Kasumi-1 (cell line): ENCODE measurements at regions not wholly inside any gene's neighbourhood (a gene's known extent, or its start where the extent isn't known, plus 50 kb on each side); places are given as distances from the start of the nearest gene placed in this dataset.
"Not testable (repeated sequence)": the region's sequence is repeated elsewhere in the genome, so short reads cannot be mapped to it uniquely, and the experiment has no call there.

Experiments used
- DNase-seq, 2 experiments: peaks; one replicate each; lab custom pipeline; 2025; lab: John Stamatoyannopoulos, UW

DNA sequence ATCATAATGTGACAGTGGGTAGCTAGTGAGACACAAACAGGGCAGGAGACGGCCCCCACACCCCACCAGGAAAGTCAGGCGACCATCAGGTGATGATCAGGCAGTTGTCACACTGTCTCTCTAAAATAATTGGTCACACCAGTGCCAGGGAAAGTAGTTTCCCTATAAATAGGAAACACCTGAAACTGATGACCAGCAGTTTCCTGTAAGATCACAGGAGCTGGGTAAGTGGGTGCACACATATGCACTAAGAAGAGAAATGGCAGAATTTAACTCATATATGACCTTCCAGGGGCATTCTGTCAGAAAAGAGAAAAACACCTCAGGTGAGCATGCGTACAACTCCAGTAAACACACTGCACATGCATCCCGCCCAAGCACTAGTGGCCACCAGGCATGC lies 620.5 kb upstream of the GHITM start:
- no peak for DNase-seq

DNA sequence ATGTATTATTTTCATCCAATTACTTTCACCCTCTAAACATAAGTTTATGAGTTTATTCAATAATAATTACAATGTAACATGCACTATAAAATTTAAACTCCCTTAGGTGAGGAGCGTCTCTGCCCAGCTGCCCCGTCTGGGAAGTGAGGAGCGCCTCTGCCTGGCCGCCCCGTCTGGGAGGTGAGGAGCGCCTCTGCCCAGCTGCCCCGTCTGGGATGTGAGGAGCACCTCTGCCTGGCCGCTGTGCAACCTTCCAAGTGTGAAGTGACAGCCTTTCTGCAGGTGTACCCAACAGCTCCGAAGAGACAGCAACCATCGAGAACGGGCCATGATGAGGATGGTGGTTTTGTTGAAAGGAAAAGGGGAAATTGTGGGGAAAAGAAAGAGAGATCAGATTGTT lies 618.9 kb upstream of the GHITM start:
- DNase-seq: not testable (repeated sequence)

DNA sequence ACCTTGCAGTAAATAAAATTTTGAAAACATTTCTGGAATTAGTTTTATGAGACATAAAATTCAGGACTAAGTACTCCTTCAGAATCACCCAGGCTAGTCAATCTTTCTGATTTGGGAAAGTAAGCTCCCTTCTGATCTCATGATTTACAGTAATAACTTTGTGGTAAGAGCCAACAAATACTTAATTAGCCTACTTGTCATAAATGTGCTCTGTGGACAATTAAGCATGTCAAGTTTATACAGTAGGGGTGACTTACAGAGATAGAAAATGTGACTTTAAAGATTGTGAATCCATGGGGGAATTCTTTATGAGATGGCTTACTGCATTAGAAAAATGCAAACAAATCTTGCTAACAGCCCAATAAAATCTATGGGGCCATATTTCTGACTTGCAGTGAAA lies 616.9 kb upstream of the GHITM start:
- no peak for DNase-seq

DNA sequence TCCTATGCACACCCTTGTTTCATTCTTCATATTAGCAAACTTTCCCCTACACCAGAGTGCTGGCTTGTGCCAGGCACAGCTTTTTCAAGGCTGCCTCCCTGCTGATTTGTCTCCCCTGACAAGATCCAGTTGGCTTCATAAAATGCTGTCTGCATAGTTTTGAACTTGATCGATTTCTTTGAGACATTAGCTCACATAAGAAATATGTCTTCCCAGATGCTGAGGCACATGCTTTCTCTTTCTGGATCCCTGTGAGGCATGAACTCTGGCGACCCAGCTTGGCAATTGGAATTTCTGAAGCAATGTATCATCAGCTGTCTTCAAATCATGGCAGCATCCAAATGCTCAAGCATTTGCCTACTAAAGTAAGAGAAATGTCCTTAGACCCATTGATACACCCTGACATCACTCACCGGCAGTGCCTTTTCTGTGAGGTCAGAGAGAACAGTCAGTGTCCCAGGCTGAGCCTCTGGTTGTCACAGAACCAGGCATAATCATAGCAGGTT lies 616.4 kb upstream of the GHITM start:
- DNase-seq: no peak

DNA sequence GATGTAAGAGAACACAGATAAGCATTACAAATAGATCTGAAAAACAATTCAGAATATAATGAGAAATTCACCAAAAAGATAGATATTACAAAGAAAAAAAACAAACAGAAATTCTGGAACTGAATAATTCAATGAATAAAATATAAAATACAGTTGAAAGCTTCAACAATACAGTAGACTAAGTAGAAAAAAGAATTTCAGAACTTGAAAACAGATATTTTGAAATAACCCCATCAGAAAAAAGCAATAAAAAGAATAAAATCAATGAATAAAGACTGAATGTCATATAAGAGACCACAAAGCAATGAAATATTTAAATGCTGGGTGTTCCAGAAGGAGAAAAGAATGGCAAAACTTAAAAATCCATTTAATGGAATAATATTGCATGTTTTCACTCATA lies 611.4 kb upstream of the GHITM start:
- DNase-seq: no peak

DNA sequence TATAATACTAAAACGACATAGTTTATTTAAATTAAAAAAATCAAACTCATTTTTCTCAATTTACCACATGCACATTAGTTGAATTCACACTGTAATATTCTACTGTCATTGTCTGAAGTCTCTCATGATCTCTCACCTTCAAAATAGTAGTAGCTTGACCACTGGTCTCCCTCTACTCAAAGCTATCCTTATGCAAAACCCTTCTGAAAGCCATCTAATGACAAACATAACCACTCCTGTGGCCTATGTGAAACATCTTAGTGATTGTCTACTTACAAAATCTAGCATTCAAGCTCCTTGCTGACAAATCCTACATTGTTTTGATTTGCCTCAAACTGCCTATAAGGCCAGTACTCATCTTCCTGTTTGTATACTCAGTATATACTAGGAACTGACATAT lies 606.0 kb upstream of the GHITM start:
- no peak for DNase-seq

DNA sequence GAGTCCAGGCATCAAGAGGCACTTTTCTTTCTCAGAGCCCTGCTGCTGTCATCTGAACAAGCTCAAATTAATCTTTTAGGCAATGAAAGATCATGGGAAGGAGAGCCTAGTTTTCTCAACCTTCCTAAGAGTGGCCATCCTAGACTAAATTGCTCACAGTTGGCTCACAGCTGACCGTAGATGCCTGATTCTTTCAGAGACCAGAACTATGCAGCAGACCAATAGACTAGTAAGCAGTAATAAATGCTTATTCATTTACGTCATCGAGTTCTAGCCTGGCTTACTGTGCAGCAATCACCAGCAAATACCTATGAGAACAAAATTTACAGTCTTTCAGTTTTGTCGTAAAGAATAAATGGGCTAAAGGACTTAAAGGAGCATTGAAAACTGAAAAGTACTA lies 602.9 kb upstream of the GHITM start:
- no peak for DNase-seq

DNA sequence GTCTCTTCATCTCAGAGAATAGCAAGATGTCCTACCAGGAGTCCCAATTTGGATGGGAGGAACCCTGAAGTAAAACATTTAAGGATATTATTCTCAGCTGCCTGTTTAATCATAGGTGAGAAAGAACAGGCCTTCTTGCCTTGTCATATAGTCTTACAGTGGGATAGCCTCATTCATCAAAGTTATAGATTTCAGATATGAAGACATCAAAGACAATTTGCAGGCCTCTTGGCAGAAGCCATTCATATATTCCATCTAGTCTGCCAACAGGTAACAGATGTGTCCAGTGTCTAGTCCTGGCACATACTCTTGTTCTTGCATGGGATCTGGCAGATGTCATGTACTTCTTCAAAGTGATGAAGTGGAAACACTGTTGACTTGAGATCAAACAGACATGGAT lies 601.3 kb upstream of the GHITM start:
- DNase-seq: no peak

DNA sequence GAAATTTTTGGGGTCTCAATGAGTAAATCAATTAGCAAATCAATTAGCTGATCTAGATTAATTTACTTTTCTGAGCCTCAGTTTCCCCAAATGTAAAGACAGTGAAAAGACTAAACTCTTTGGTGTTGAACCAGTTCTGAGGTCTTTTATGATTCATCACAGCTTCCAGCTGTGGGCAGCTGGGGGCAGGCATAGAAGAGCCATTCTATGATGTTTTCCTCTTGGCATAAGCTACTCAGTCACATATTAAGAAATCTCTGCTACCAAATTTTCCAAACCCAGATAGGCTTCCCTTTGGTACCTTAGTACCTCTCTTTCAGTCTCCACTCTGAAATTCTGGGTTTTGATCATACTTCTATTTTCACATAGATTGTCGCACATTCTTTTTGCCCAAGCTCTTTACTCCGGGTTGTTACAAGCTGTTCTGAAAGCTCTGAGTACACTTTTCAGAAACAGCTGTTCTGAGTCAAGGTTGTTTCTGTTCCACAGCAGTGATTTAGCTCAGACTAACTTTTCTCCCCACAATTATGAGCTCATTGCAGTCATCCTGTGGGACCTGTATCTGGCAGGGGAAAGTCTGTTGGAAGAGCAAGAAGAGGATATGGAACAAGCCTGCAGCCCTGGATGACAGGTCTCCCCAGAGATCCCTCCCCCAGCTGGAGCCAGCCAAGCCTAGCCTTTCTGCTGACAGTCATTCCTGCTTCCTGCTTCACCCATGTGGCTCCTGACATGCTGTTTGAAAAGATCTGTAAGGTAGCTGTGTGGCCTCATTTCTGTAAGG lies 599.6 kb upstream of the GHITM start:
- no peak for DNase-seq

DNA sequence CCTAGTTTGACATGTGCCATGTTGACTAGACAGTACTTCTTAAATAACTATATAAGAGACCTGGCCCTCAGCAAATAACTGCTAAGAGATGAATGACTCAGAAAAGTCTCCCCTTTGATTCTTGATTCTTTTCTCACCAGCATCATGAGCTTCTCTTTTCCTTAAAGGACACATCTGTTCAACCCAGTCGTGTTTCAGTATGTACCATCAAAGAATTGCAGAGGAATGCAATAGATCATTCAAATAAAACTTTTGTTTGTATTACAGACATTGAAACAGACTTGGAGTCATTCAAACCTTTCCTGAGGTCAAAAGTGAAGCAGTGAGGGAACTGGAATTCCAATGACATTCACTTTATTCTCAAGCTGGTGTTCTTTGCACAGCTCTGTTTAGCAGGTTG lies 598.3 kb upstream of the GHITM start:
- DNase-seq: no peak

DNA sequence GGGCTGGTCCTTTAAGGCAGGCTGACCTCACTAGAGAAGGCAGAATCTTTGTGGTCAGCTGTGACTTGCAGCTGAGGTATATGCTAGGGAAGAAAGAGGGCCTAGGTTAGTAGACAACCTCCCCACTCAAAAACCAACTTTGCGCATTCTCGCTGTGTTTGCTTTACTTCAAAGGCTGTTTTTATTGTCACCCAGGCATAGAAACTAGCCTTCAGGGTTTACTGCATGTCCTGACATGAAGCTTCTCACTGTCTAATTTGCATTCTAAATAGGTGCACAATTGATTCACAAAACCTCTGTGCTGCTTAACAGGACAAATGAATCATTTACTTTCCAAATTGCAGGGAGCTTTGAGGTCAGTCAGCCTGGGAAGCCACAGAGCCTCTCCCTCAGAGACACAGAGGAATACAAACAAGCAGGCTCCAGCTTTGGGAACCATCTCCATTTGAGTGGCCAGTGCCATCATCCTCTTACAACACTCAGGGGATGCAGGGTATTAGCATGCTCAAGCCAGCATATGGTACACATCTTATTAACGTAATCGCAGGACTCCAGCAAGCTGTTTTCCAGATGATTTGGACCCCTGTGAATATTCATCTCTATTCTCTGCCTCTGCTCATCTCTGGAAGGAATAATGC lies 596.4 kb upstream of the GHITM start:
- no peak for DNase-seq

DNA sequence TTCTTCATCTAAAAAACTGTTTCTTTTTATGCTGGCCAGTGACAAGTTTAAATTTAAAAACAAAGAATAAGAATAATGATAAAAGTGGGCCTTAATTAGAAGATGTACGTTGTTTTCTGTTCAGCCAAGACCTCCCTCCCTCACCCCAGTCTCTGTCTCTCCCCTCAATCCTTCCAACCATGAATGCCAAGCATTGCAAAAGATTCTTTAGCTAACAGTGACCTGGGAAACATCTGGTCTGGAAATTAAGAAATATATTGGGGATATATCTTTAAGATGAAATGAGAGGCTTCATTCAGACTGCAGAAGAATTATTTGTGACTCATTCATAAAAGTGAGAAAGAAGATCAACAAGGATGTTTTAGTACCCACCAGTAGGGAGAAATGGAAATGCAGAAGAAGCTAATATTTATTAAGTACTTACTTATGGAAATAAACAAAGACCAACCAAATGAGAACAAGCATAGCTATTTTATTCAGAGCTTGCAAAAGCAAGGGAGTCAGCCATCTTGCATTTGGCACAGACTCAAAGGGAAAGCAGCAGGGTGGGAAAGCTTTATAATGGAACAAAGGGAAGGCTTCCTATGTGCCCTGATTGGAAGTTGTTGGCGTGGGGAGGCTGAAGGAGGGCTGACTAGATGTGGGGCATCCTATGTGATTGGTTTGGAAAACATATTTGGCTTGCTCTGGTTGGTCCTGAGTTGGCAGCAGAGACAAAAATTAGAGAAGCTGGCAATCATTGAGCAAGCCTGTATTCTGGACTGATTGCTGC lies 595.4 kb upstream of the GHITM start:
- DNase-seq: no peak

DNA sequence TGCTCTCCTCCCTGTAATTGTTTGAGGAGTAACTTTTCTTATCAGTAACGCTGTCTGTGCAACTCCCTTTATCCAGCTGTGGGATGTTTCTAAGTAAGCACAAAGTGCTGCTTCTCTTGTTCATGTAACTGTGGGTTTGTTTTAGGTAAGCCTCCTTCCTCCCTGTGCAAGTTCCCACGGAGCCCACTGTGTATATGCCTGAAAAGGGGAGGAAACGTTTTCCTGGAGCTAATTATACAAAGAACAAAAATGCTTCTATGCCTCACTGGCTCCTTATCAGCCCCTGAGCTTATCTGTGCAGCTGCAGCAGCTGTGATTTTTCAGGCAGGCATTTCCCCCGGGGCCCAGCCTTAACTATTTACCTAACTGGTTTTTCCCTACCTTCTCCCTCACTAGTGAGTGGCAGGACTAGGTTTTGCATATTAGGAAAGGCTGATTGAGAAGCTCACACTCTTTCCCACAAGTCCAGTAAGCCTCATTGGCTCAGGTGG lies 593.4 kb upstream of the GHITM start:
- no peak for DNase-seq

DNA sequence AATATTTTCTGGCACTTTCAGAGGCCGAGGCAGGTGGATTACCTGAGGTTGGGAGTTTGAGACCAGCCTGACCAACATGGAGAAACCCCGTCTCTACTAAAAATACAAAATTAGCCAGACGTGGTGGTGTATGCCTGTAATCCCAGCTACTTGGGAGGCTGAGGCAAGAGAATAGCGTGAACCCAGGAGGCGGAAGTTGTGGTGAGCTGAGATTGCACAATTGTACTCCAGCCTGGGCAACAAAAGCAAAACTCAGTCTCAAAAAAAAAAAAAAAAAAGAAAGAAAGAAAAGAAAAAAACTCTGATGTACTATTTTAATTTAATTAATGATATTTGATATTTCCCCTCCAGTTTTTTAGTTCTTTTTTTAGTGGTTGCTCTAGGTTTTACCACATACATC lies 588.1 kb upstream of the GHITM start:
- not testable (repeated sequence) for DNase-seq

DNA sequence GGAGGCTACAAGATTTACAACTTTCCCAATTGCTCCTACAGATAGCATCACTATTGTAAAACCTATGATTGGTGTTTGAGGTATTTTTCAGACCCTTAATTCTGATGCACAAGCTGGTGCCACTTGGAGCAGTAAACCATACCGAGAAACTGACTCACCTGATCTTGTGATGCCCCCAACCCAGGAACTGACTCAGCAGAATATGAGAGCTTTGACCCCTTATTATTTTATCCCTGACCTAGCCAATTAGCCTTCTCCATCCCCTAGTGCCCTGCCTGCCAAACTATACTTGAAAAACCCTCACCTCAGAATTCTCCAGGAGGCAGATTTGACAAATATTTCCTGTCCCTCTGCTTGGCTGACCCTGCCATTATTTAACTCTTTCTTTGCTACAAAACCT lies 585.9 kb upstream of the GHITM start:
- no peak for DNase-seq

DNA sequence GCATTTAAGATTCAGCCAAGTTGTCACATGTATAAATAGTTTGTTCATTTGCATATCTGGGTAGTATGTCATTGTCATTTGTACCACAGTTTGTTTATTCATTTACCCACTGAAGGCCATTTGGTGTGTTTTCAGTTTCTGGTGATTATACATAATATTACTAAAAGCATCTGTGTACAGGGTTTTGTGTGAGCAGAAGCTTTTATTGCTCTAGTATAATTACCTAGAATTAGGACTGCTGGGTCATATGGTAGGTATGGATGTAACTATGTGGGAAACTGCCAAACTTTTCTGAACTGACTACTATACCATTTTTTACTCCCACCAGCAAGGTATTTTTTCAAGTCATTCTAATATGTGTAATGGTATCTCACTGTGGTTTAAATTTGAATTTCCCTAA lies 584.0 kb upstream of the GHITM start:
- DNase-seq: no peak

DNA sequence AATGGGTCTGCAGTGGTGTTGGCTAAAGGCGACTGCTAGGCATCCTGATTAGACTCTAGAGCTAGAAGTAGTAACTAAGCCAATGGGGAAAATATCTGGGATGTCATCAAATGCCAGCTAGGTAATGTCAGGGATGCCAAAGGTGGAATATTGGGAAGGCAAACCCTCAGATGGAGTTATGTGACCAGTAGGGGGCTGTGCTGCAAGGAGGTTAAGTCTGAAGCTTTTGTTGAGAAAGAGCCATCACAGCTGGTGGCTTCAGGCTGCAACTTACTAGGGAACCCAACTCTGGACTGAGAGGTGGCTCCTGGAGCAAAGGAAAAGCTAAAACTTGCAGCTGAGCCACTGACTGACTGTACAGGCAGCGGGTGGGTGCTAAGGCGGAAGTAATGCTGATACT lies 576.9 kb upstream of the GHITM start:
- DNase-seq: no peak

DNA sequence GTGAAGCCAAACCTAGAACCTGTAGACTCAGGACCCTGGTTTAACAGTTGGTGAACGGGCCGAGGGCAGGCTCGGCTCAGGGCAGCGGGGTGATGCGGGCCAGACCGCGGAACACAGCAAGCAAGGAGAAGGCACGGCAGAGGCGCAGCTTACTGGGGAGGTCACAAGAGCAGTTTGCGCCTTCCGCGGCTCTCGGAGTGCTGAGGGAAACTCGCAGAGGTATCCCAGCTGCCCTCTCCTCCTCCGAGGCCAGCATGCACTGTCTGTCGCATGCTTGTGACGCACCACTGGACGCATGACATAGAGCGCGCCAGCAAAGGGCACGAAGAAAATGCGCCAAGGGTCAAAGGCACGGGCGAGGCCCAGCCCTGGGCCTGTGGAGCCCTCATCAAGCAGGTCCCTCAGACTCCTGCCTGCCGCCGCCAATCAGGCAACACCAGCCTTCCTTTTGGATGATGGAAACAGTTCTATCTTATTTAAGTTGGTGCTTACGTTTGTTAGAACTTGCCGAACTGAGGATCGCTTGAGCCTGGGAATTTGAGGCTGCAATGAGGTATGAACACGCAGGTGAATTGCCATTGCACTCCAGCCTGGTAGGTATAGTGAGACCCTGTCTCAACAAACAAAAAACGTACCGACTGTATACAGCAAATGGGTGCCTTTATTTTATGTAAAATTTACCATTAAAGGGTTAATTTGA lies 574.3 kb upstream of the GHITM start:
- no peak for DNase-seq

DNA sequence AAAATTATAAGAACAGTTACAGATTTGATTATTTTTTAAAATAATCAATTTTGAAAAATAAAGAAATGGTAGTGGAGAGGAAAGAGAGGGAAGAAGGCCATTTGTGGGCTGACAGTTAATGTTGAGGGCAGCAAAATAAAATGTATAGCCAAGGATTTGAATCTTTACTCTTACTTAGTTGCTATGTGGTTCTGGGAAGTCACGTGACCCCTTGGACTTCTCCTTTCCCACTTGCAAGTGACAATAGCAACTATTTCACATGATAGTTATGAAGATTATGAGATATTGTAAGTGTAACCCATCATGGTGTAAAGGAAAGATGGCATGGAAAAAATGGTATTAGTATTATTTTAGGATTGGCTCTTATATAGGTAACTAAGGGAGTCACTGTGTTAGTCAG lies 567.3 kb upstream of the GHITM start:
- no peak for DNase-seq

DNA sequence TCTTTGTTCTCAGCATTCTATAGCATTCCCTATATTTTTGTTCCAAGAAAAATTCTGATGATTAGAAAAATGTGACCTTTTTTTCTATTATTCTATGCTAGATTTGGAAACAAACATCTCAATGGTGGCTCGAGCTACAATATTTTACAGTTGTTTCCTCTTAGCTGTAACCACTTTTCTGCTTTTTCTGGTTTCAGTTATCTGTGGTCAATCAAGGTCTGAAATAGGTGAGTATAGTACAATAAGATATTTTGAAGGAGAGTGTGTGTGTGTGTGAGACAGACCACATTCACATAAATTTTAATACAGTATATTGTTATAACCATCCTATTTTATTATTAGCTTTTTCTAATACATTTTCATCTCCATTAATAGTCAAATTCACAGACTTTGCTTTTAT lies 564.5 kb upstream of the GHITM start:
- no peak for DNase-seq

DNA sequence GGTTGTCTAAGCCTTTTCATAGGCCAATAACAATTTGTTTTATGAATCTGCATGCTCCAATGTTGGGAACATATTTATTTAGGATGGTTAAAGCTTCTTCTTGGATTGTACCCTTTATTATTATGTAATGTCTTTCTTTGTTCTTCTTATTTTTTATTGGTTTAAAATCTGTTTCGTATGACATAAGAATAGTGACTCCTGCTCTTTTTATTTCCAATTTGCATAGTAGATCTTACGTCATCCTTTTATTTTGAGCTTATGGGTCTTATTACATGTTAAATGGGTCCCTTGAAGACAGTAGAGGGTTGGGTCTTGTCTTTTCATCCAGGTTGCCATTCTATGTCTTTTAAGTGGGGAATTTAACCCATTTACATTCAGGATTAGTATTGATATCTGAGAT lies 561.9 kb upstream of the GHITM start:
- no peak for DNase-seq

DNA sequence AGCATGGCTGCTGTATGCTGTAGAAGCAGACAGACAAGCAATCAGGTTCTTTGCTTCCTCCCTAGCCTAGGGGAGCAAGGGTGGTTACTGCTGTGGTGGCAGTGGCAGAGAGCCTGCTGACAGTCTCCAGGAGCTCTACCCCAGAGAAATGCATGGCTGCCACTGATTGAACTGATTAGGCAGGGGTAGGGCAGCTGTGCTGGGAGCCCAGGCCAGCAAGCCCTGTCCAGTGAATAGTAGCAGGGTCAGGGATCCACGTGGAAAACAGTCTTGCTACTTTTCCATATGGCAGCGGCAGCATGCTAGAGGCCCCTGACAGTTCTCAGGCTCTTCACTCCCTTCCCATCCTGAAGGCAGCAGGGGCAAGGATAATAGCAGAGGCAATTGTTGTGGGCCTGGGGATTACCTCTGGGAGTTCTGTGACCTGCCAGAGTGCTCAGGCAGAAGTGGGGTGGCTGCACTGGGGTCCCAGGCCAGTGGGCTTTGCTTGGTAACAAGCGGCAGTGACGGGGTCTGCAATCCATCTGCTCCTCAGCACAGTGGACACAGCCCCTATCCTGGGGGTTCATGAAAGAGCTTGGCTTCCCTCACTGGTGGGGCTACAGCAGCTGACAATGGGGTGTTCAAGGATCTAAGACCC lies 558.8 kb upstream of the GHITM start:
- DNase-seq: no peak
